Neural crest cell (in vitro differentiated cells): ENCODE measurements at regions not wholly inside any gene's neighbourhood (a gene's known extent, or its start where the extent isn't known, plus 50 kb on each side); places are given as distances from the start of the nearest gene placed in this dataset.

Experiments
- DNase-seq: peaks from one replicate; pipeline ENCODE4 v3.0.0; 2021; ENCODE audit warnings: low read depth, mixed read lengths, low spot score
- H3K27ac Mint-ChIP-seq: one replicate; pipeline ENCODE4 v1.8.0; 2021; ENCODE audit warnings: mild to moderate bottlenecking, mixed read lengths; ENCODE audit not compliant: unreplicated experiment
- H3K27me3 Mint-ChIP-seq: 2 replicates; pipeline ENCODE4 v1.8.0; 2021; ENCODE audit warnings: low read depth, mild to moderate bottlenecking, mixed read lengths
- H3K36me3 Mint-ChIP-seq: 2 replicates; pipeline ENCODE4 v1.8.0; 2021; ENCODE audit warnings: low read depth, mild to moderate bottlenecking, mixed read lengths
- H3K4me1 Mint-ChIP-seq: 2 replicates; pipeline ENCODE4 v1.8.0; 2021; ENCODE audit warnings: mixed read lengths
- H3K4me3 Mint-ChIP-seq: one replicate; pipeline ENCODE4 v1.8.0; 2021; ENCODE audit warnings: mild to moderate bottlenecking, mixed read lengths
- H3K9me3 Mint-ChIP-seq: 2 replicates; pipeline ENCODE4 v1.8.0; 2021; ENCODE audit warnings: mixed read lengths
- TF ChIP-seq, protein P1 (sequence below): fragments of 200-600 bp; sonication (generic); conservative IDR thresholded peaks from 2 replicates; pipeline ENCODE4 v1.5.0; 2021; ENCODE audit warnings: antibody characterized with exemption, mild to moderate bottlenecking

DNA sequence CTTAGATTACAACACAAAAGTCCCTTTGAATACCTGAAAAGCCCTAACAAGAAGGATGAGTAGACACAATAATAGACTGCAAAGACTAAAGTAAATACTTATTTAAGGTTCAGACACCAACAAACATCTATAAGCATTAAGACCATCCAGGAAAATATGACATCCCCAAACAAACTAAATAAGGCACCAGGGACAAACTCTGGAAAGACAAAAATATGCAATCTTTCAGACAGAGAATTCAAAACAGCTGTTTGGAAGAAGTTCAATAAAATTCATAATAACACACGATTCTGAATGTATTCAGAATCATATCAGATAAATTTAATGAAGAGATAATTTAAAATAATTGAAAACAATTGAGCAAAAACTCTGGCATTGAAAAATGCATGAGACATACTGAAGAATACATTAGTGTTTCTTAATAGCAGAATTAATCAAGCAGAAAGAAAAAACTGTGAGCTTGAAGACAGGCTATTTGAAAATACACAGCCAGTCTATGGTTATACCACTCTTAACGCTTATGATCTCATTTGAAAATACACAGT is 1388.8 kb downstream of the DSC3 start:
- H3K27ac Mint-ChIP-seq: no peak overlapping the region
- no peaks in the 10 kb centered on the region for H3K4me1 Mint-ChIP-seq
- no peaks in the 10 kb centered on the region for H3K27me3 Mint-ChIP-seq
- TF ChIP-seq, protein P1, sequence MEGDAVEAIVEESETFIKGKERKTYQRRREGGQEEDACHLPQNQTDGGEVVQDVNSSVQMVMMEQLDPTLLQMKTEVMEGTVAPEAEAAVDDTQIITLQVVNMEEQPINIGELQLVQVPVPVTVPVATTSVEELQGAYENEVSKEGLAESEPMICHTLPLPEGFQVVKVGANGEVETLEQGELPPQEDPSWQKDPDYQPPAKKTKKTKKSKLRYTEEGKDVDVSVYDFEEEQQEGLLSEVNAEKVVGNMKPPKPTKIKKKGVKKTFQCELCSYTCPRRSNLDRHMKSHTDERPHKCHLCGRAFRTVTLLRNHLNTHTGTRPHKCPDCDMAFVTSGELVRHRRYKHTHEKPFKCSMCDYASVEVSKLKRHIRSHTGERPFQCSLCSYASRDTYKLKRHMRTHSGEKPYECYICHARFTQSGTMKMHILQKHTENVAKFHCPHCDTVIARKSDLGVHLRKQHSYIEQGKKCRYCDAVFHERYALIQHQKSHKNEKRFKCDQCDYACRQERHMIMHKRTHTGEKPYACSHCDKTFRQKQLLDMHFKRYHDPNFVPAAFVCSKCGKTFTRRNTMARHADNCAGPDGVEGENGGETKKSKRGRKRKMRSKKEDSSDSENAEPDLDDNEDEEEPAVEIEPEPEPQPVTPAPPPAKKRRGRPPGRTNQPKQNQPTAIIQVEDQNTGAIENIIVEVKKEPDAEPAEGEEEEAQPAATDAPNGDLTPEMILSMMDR: no peak
- DNase-seq: no peak
- H3K36me3 Mint-ChIP-seq: no peaks in the 10 kb centered on the region
- no peak overlapping the region for H3K4me3 Mint-ChIP-seq
- H3K9me3 Mint-ChIP-seq: peaks cover 5% of the 10 kb centered on the region

DNA sequence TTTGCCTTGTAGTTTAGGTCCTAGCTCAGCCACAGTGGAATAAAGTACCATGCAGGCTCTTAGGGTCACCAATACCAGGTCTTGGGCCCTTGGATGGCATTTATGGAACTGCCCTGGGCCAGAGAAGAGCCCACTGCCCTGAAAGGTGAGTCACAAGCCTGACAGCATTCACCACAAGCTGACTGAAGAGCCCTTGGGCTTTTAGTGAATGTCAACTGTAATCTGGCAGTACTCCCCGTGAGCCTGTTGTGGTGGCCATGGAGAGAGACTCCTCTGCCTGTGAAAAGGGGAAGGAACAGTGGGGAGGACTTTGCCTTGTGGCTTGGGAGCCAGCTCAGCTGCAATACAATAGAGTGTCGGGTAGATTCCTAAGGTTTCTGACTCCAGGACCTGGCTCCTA is 1389.7 kb downstream of the DSC3 start:
- TF ChIP-seq, protein P1: no peak
- no peaks in the 10 kb centered on the region for H3K27me3 Mint-ChIP-seq
- no peaks in the 10 kb centered on the region for H3K36me3 Mint-ChIP-seq
- no peak for DNase-seq
- H3K4me3 Mint-ChIP-seq: no peak overlapping the region
- H3K9me3 Mint-ChIP-seq: peaks cover 1% of the 10 kb centered on the region
- no peak overlapping the region for H3K27ac Mint-ChIP-seq
- no peaks in the 10 kb centered on the region for H3K4me1 Mint-ChIP-seq

DNA sequence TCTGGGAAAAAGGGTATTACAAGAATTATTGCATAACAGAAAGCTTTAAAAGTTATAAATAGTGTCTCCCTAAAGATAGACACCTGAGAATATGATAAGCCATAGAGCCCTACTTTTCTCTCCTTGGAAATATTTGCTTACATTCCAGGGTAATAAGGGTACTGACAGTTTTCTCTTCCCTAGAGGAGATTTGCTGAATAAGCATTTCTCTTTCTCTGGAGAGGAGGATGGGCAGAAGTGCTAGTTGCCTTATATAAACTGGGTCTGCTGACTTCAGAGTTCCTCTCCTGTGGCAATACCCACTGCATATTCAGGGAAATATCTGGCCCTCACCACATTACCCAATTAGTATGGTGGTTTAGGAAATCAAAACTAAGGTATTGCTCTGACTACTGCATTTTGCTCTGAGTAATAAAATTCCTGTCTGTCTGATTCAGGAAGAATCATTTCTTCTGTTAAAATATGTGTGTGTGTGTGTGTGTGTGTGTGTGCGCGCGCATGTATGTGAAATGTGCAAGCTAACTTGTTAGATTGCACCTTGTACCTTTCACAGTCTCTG is 1391.3 kb downstream of the DSC3 start:
- no peaks in the 10 kb centered on the region for H3K9me3 Mint-ChIP-seq
- H3K27ac Mint-ChIP-seq: no peak overlapping the region
- no peaks in the 10 kb centered on the region for H3K36me3 Mint-ChIP-seq
- DNase-seq: no peak
- H3K4me1 Mint-ChIP-seq: no peaks in the 10 kb centered on the region
- no peaks in the 10 kb centered on the region for H3K27me3 Mint-ChIP-seq
- TF ChIP-seq, protein P1: no peak
- H3K4me3 Mint-ChIP-seq: no peak overlapping the region

DNA sequence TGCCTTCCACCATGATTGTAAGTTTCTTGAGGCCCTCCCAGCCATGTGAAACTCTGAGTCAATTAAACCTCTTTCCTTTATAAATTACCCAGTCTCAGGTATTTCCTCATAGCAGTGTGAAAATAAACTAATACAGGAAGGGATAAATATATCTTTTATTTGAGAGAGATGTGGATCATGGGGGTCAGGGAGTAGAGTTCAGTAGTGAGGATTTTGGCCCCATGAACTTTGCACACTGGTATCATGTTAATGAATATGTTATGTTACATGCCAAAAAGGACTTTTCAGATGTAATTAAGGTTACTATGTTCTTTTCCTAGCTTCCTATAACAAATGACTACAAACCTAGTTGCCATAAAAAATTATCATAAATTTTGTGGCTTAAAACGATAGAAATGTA is 1393.7 kb downstream of the DSC3 start:
- Mint-ChIP-seq H3K27ac (no peak overlapping the region), H3K9me3 (no peaks in the 10 kb centered on the region), H3K4me3 (no peak overlapping the region), H3K36me3 (no peaks in the 10 kb centered on the region), H3K4me1 (no peaks in the 10 kb centered on the region), H3K27me3 (no peaks in the 10 kb centered on the region)
- DNase-seq: no peak
- TF ChIP-seq, protein P1: no peak

DNA sequence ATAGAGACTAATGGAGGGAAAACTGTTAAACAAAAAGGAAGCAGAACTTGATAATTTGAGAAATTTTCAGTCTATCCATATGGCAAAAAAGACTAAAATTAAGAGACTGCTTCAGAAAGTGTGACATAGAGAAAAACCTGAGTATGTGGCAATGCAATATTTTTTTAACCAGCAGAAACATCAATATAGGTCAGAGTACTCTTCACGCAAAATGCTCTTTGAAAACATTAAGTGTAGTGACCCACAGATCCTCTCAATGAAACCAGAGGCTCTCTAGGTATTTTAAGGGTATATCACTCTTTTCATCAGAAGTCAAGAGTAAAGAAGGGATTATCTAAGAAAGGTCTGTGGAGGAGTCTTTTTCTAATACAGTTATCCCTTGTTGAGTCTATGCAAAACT is 1394.8 kb downstream of the DSC3 start:
- no peaks in the 10 kb centered on the region for H3K4me1 Mint-ChIP-seq
- H3K4me3 Mint-ChIP-seq: no peak overlapping the region
- H3K9me3 Mint-ChIP-seq: no peaks in the 10 kb centered on the region
- no peak overlapping the region for H3K27ac Mint-ChIP-seq
- H3K27me3 Mint-ChIP-seq: no peaks in the 10 kb centered on the region
- H3K36me3 Mint-ChIP-seq: no peaks in the 10 kb centered on the region
- DNase-seq: no peak
- TF ChIP-seq, protein P1: no peak
